T-helper 1 cell treated with Interleukin-12 subunit alpha and Interleukin-12 subunit beta and Interleukin-4 antibody, amounts not matched to agents 30 ng/mL and 1 ng/mL, for 36 hours (primary cell): ENCODE measurements at regions not wholly inside any gene's neighbourhood (a gene's known extent, or its start where the extent isn't known, plus 50 kb on each side); places are given as distances from the start of the nearest gene placed in this dataset.
"Not testable (repeated sequence)": the region's sequence is repeated elsewhere in the genome, so short reads cannot be mapped to it uniquely, and the experiment has no call there.

ENCODE experiments used
- intact Hi-C: fragments of 100-400 bp; cut with micrococcal nuclease; formaldehyde crosslinking; loops from one replicate; pipeline ENCODE4 v1.15.1; 2024

GRCh38 chr5:37971483-37972024 lies 131.7 kb upstream of the GDNF start:
- intact Hi-C loops, result no loop called here

- intact Hi-C loops, result no loop called here
Observed at GRCh38 chr5:37966871-37967270, 127.0 kb upstream of the GDNF start.

DNA sequence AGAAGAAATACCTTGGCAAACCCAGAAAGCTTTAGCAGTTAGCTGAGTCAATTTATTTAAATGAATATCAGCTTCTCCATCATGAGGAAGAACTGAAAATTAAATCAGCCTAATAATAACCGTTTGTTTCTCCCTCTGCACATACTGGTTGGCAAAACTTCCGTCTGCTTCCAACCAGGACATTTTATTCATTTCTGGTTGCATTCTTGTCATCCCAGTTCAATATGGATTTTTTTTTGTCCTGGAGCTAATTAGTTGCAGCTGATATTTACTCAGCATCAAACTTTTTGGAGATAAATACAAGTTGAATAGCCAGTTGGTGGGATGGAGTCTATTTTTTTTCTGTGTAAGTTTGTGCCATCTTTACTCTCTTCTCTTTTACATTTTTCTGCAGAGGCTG lies 126.5 kb upstream of the GDNF start:
- intact Hi-C loops, result no loop called here

DNA sequence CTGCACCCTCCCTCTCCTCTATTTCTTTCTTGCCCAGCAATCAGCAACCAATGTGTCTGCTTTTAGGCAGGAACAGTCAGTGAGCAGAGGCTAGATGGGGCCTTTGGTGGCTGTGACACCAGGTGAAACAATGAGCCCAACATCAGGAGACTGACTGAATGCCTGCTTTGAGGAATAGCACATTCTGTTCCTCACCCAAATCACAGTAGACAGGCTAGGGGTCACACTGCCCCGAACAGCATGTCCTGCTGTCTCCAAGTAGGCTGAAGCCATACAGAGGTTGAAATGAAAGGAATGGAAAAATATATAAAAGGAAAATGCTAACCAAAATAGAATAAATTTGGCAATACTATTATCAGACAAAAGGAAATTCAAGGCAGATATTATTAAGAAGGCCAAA lies 122.5 kb upstream of the GDNF start:
- intact Hi-C loops, result no loop called here

GRCh38 chr5:37957218-37957617 lies 117.4 kb upstream of the GDNF start:
- intact Hi-C loops, result no loop called here

DNA sequence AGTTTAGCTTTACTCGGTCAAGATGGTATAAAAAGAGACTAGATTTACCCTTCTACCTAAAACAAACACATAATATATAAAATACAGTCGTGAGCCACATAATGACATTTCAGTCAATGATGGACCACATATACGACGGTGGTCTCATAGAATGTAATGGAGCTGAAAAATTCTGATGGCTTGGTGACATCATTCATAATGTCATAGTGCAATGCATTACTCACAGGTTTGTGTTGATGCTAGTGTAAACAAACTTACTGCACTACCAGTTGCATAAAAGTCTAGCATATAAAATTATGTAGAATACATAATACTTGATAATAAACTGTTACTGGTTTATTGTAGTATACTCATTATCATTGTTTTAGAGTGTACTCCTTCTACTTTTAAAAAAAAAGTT lies 115.9 kb upstream of the GDNF start:
- intact Hi-C loops, result no loop called here

DNA sequence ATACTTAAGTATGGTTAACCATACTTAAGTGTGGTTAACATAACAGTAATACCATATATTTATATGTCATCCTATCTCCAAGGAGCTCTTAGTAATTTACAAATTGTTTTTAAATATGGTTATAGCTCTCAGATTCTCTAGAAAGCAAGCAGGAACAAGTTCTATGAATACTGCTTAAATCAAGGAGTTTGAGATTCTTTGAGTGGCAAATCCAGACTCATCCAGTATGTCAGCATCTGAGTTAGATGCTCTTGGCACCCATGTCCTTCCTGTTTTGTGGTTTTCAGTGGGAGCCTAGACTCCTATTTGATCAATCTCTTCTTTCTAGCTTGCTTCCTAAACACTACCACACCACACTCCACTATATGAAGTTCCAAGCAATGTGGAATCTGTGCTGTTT lies 114.7 kb upstream of the GDNF start:
- intact Hi-C loops, result no loop called here

GRCh38 chr5:37951946-37952721 lies 112.3 kb upstream of the GDNF start:
- intact Hi-C loops, result no loop called here

GRCh38 chr5:37950436-37950835 lies 110.6 kb upstream of the GDNF start:
- intact Hi-C loops, result no loop called here

GRCh38 chr5:37945446-37945845 lies 105.6 kb upstream of the GDNF start:
- intact Hi-C loops, result no loop called here

DNA sequence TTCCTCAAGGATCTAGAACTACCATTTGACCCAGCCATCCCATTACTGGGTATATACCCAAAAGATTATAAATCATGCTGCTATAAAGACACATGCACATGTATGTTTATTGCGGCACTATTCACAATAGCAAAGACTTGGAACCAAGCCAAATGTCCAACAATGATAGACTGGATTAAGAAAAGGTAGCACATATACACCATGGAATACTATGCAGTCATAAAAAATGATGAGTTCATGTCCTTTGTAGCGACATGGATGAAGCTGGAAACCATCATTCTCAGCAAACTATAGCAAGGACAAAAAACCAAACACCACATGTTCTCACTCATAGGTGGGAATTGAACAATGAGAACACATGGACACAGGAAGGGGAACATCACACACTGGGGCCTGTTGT lies 103.3 kb upstream of the GDNF start:
- intact Hi-C loops, result not testable (repeated sequence)

DNA sequence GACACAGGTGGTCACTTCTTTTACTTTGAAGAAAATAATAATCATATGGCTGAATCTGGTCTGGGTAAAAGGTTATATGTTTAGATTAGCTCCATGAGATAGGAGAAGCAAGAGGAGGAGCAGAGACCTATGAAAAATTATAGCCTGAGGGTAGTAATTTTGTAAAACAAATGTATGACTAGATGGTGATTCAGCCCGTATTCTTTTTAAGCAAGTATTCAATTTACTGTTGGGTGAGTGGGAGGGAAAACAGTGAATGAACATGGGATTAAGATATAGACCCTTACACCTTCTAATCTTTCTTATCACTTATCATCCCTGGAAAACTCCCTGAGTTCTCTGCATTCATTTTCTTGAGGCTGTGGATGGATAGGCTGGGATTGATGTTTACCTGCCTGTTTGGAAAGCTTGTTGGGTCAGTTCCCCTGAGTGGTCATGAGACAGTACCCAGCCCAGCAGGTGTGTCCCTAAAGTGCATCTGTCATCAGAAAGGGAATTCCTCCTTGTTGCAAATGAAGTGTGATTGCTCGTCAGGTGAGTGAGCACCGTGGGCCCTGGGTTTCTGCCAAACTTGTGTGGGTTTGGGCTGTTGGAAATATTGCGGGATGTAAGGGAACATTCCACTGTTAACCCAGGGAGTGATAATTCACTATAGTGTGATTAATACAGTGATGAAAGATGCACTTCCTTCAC lies 101.2 kb upstream of the GDNF start:
- intact Hi-C loops, result no loop called here

GRCh38 chr5:37938861-37939260 lies 99.0 kb upstream of the GDNF start:
- intact Hi-C loops, result no loop called here

DNA sequence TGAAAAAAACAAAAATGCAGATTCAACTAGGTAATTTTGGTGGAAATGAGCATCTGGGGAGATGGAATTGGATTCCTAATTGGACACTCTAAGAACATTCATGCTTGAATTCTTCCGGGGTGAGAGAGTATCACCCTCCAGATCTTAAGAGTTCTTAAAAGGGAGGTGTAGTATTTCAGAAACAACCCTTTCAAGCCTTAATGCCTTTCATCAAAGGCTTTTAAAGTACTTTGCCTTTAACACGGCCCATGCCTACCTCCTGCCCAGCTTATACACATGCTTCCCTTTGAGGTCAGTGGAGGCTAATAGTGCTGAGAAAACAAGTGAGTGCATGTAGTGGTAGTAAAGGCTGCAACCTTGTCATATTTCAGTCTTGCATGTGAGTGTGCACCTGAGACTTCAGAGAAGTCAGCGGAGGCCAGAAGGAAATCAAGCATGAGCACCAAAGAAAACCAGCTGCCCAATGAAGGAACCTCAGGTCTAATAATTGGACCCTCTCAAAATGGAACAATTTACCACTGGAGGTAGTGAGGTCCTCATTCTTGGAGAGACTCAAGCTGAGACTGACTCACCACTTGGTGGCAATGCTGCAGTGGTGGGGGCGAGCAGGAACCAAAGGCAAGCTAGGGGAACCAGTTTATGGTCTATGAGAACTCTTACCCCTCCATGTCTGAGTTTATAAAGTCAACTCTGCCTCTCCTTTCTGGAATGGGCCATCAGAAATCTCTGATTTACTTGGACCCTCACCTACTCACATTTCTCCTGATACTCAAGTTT lies 98.4 kb upstream of the GDNF start:
- intact Hi-C loops, result no loop called here

DNA sequence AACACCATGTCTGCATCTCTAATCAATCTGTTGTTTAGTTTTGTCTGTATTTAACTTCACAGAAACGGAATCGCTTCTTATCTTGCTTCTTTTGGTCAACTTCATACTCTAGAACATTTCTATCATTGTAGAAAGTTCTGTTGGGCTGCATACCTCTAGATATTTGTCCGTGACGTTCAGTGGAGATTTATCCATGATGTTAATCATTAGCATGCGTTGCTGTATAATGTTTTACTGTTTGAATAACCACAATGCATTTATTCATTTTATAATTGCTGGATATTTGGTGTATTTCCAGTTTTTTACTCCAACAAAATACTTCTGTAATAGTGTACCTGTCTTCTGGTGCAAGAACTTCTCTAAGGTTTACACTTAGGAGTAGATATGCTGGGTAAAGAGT lies 96.2 kb upstream of the GDNF start:
- intact Hi-C loops, result no loop called here

DNA sequence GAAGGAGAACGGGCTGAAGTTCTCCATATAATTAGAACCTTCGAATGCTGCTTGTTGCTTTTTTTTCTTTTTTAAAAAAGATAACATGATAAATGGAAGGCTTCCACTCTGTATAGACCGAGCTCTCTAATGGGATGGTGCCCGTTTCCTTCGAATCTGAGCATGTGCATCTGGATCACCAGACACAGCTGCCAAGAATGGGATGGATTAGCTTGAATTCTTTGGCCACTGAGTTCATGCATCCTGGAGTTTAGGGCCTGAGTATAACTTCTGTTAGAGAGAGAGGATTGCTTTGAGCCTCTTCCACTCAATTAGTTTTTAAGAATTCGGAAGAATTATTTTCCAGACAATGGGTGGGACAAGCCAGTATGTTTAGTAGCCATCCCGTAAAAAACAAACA lies 93.7 kb upstream of the GDNF start:
- intact Hi-C loops, result no loop called here

DNA sequence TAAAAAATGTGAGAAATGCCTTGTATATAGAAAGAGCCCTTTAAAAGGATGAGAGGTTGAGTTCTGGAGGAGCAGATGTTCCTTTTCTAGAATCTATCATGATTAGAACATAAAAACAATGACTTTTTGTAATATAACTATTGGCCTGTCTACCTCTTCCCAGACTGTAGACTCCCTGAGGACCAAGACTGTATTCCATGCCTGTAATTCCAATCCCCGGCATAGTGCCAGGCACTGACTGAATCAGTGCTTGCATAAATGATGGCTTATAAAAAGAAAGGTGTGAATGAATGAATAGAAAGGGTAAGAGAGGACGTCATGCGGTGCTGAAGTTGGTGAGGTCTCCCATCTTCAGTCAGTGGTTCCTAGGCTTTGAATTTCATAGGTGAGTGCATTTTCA lies 92.6 kb upstream of the GDNF start:
- intact Hi-C loops, result no loop called here

DNA sequence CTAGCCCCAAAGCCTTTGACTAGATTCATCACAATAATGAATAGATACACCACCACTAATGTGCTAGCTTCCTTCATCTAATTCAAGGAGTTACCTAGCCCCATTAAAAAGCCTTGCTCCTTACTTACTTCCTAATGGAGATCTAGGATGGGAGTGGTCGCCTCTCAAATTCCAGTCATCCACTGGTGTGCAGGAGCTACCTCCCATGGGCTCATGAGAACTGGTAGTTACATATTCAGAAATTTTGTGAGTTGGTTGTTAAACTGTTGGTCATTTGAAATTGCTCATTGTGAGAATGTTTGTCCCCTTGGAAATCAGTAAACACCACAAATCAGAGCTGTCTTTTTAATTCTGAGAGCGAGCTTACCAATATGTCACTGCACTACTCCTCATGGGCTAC lies 91.7 kb upstream of the GDNF start:
- intact Hi-C loops, result no loop called here

GRCh38 chr5:37930350-37930749 lies 90.5 kb upstream of the GDNF start:
- intact Hi-C loops, result no loop called here

DNA sequence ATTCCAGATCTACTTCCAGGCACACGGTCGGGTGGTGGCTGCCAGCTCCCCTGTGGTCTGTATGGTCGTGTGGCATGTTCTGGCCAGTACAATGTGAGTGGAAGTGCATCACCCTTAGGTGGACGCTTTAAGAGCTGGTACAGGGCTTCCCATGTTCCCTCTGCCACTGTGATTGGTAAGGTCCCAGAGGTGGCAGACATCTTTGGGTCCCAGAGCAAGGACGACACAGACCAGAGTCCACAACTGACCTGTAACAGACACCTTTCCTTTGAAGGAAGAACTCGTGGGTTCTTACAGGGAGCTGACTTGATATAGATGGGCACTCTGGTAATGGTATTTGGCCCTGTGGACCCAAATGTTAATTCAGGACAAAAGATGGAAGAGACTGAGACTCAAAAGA lies 90.0 kb upstream of the GDNF start:
- intact Hi-C loops, result no loop called here

DNA sequence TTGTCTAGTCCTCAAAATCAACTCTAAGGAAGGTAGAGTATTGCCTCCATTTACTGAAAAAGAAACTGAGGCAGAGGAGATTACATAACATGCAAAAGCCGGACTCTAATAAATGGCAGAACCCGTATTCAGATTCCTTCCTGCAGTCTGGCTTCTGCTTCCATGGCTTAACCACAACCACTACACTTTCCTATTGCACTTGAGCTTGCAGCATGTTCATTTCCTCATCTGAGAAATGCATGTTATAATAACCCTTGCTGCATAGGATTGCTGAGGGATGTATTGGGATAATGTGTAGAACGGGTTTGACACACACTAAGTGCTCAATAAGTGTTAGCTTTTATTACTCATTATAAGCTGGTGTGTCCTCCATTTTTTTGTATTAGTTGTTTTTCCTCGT lies 87.9 kb upstream of the GDNF start:
- intact Hi-C loops, result not testable (repeated sequence)

GRCh38 chr5:37926732-37927131 lies 86.9 kb upstream of the GDNF start:
- intact Hi-C loops, result no loop called here
